Heart left ventricle (tissue), 13 donors: ENCODE measurements at regions not wholly inside any gene's neighbourhood (a gene's known extent, or its start where the extent isn't known, plus 50 kb on each side); places are given as distances from the start of the nearest gene placed in this dataset.

Experiments
- POLR2A ChIP-seq, 2 donors: fragments of 450-650 bp; IDR thresholded peaks; one replicate each; pipeline ENCODE4 v1.6.1; 2017; ENCODE audit warnings: antibody characterized with exemption in 2 of 2, mild to moderate bottlenecking in 2 of 2, moderate library complexity in 2 of 2
- TF ChIP-seq, protein P1 (sequence below), 12 donors: fragments of 200-600 bp; sonication (generic) in 4 of 12; IDR thresholded peaks; one replicate each; pipeline versions ENCODE4 v1.5.0 to v1.8.0; 2018 to 2022; ENCODE audit warnings: antibody characterized with exemption in 12 of 12, mild to moderate bottlenecking in 5 of 12
- donor health status: ischemic (EF 13 %, LVEDD 7.1; RV severe dilation, severe dysfunction).
- donor health status: DM: no; HTN: yes; CAD: no.
- donor health status: DM: no; HTN: no; CAD: no.
- donor health status: ischemic (EF 25% LVEDD 6.9; RV normal size, moderate dysfunction).
- donor health status: ischemic (EF 25% LVEDD 5.7; RV mildly dilated, moderate dysfunction).
- donor health status: ischemic (EF 35%, LVEDD 5.7; RV mildly dilated, moderate dysfunction).
- donor health status: nonischemic (EF 11% LVEDD 7.7; RV severe dilation, severe dysfunction).
- donor health status: DM: yes; HTN: yes; CAD: no.
- donor health status: PGD.
- donor health status: ischemic (EF 29% LVEDD 5.4; RV normal size, mild dysfunction).
- donor health status: nonischemic (EF 23%, LVEDD 6.1; RV moderate dilation, normal function).

DNA sequence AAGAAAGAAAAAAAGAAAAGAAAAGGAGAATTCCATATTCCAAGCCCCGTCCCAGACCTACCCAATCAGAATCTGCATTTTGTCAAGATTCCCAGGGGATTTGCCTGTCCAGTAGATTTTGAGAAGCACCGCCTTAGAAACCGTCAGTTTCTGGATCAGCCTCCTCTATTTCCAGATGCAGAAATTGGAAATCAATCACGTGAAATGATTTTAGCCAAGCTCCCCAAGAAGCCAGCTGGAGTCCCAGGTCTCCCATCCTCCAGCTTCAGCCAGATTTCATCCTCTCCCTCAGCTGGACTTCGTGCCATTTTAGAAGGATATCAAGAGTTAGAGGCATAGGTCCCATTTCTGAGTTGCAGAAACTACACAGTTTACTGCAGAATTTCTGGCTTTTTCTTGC, 629.3 kb downstream of the MID1IP1 start:
- TF ChIP-seq, protein P1, sequence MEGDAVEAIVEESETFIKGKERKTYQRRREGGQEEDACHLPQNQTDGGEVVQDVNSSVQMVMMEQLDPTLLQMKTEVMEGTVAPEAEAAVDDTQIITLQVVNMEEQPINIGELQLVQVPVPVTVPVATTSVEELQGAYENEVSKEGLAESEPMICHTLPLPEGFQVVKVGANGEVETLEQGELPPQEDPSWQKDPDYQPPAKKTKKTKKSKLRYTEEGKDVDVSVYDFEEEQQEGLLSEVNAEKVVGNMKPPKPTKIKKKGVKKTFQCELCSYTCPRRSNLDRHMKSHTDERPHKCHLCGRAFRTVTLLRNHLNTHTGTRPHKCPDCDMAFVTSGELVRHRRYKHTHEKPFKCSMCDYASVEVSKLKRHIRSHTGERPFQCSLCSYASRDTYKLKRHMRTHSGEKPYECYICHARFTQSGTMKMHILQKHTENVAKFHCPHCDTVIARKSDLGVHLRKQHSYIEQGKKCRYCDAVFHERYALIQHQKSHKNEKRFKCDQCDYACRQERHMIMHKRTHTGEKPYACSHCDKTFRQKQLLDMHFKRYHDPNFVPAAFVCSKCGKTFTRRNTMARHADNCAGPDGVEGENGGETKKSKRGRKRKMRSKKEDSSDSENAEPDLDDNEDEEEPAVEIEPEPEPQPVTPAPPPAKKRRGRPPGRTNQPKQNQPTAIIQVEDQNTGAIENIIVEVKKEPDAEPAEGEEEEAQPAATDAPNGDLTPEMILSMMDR (IDR thresholded peaks at IDR 0.05) = no peak
- TF ChIP-seq POLR2A (IDR thresholded peaks at IDR 0.05) = no peak
